T follicular helper cell (primary cell): ENCODE measurements at regions not wholly inside any gene's neighbourhood (a gene's known extent, or its start where the extent isn't known, plus 50 kb on each side); places are given as distances from the start of the nearest gene placed in this dataset.
"Not testable (repeated sequence)": the region's sequence is repeated elsewhere in the genome, so short reads cannot be mapped to it uniquely, and the experiment has no call there.

Experiments
- DNase-seq: peaks from one replicate; pipeline ENCODE4 v3.0.0-alpha.2; 2020; ENCODE audit warnings: low read depth

GRCh38 chr5:79924936-79925893 lies 65.8 kb downstream of the MTX3 start:
- no peak for DNase-seq

GRCh38 chr5:79923431-79923830 lies 67.6 kb downstream of the MTX3 start:
- no peak for DNase-seq

GRCh38 chr5:79922626-79923025 lies 68.4 kb downstream of the MTX3 start:
- DNase-seq, result no peak

- not testable (repeated sequence) for DNase-seq
These were observed 83.6 kb downstream of the MTX3 start for GRCh38 chr5:79907452-79907851.

- DNase-seq, result not testable (repeated sequence)
These were observed 88.5 kb downstream of the MTX3 start for GRCh38 chr5:79902571-79902970.

GRCh38 chr5:79901631-79902030 lies 89.4 kb downstream of the MTX3 start:
- DNase-seq, result no peak

- DNase-seq, result no peak
These were observed 92.5 kb downstream of the MTX3 start for GRCh38 chr5:79898611-79899010.

- no peak for DNase-seq
These were observed 97.1 kb downstream of the MTX3 start for GRCh38 chr5:79893976-79894375.

- no peak for DNase-seq
These were observed 97.6 kb downstream of the MTX3 start for GRCh38 chr5:79893485-79893884.

- DNase-seq, result no peak
These were observed 100.2 kb downstream of the MTX3 start for GRCh38 chr5:79890930-79891249.

GRCh38 chr5:79890119-79890929 lies 100.7 kb downstream of the MTX3 start:
- DNase-seq, result no peak

- DNase-seq, result no peak
These were observed 102.4 kb downstream of the MTX3 start for GRCh38 chr5:79888643-79889042.

- no peak for DNase-seq
These were observed 104.0 kb downstream of the MTX3 start for GRCh38 chr5:79886925-79887655.

GRCh38 chr5:79886456-79886855 lies 104.6 kb downstream of the MTX3 start:
- DNase-seq, result no peak

- DNase-seq, result not testable (repeated sequence)
These were observed 111.2 kb downstream of the MTX3 start for GRCh38 chr5:79879880-79880279.

- no peak for DNase-seq
These were observed 112.2 kb downstream of the MTX3 start for GRCh38 chr5:79878721-79879336.

GRCh38 chr5:79878136-79878679 lies 112.9 kb downstream of the MTX3 start:
- no peak for DNase-seq

GRCh38 chr5:79876456-79876855 lies 114.6 kb downstream of the MTX3 start:
- no peak for DNase-seq

- no peak for DNase-seq
These were observed 115.8 kb downstream of the MTX3 start for GRCh38 chr5:79875230-79875629.

- DNase-seq, result no peak
These were observed 117.9 kb downstream of the MTX3 start for GRCh38 chr5:79873187-79873586.

- DNase-seq, result no peak
These were observed 118.8 kb downstream of the MTX3 start for GRCh38 chr5:79872291-79872690.
